ENCODE measurements at regions not wholly inside any gene's neighbourhood (a gene's known extent, or its start where the extent isn't known, plus 50 kb on each side); places are given as distances from the start of the nearest gene placed in this dataset.
"Not testable (repeated sequence)": the region's sequence is repeated elsewhere in the genome, so short reads cannot be mapped to it uniquely, and the experiment has no call there.

- no peak for DNase-seq (ENCODE audit: low spot score)
Observed at GRCh38 chr13:97875911-97876310, 77.6 kb upstream of the IPO5 start.

- DNase-seq (ENCODE audit: low spot score): no peak
Observed at GRCh38 chr13:97878431-97879375, 74.8 kb upstream of the IPO5 start.

- DNase-seq (ENCODE audit: low spot score): no peak
Observed at GRCh38 chr13:97879646-97880310, 73.7 kb upstream of the IPO5 start.

- DNase-seq (ENCODE audit: low spot score): no peak
Observed at GRCh38 chr13:97880311-97880675, 73.2 kb upstream of the IPO5 start.

- no peak for DNase-seq (ENCODE audit: low spot score)
Observed at GRCh38 chr13:97881556-97881955, 71.9 kb upstream of the IPO5 start.

GRCh38 chr13:97883396-97883795, 70.1 kb upstream of the IPO5 start:
- no peak for DNase-seq (ENCODE audit: low spot score)

- no peak for DNase-seq (ENCODE audit: low spot score)
Observed at GRCh38 chr13:97884707-97885468, 68.6 kb upstream of the IPO5 start.

GRCh38 chr13:97885641-97886040, 67.8 kb upstream of the IPO5 start:
- no peak for DNase-seq (ENCODE audit: low spot score)

- DNase-seq (ENCODE audit: low spot score): no peak
Observed at GRCh38 chr13:97889803-97890202, 63.7 kb upstream of the IPO5 start.

- no peak for DNase-seq (ENCODE audit: low spot score)
Observed at GRCh38 chr13:97890573-97890972, 62.9 kb upstream of the IPO5 start.

- not testable (repeated sequence) for DNase-seq (ENCODE audit: low spot score)
Observed at GRCh38 chr13:97891964-97892363, 61.5 kb upstream of the IPO5 start.

GRCh38 chr13:97892717-97893116, 60.8 kb upstream of the IPO5 start:
- no peak for DNase-seq (ENCODE audit: low spot score)

- no peak for DNase-seq (ENCODE audit: low spot score)
Observed at GRCh38 chr13:97895383-97895782, 58.1 kb upstream of the IPO5 start.

GRCh38 chr13:97896446-97896845, 57.0 kb upstream of the IPO5 start:
- no peak for DNase-seq (ENCODE audit: low spot score)

- no peak for DNase-seq (ENCODE audit: low spot score)
Observed at GRCh38 chr13:97901716-97902115, 51.8 kb upstream of the IPO5 start.
